Loucy (cell line): ENCODE measurements at regions not wholly inside any gene's neighbourhood (a gene's known extent, or its start where the extent isn't known, plus 50 kb on each side); places are given as distances from the start of the nearest gene placed in this dataset.

Experiments
- EZH2phosphoT487 ChIP-seq: fragments of 200-600 bp; IDR thresholded peaks from 2 replicates; pipeline ENCODE4 v1.6.1; 2018; ENCODE audit warnings: antibody characterized with exemption, mild to moderate bottlenecking, moderate library complexity, borderline replicate concordance
- TF ChIP-seq, protein P1 (sequence below): fragments of 200-600 bp; sonication (generic); conservative IDR thresholded peaks from 2 replicates; pipeline ENCODE4 v1.5.1; 2014; ENCODE audit warnings: mild to moderate bottlenecking, antibody characterized with exemption, low read length

DNA sequence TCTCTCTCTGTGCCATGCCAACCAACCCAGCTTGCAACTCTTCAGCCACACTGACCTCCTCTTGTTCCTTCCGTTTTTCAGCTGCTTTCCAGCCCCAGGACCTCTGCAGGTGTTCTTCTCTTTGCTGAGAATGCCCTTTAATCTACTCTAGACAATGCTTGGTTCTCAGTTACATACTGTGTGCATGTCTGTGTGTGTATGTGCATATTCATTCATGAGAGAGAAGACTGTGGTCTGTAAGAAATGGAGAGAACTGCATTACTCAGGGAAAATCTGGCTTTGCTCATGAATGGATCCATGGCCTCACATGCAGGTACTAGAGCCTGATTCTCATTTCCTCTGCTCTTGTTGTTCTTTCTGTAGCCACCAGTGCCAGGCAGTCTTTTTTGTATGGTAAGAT lies 636.9 kb upstream of the TENM3 start:
- TF ChIP-seq, protein P1, sequence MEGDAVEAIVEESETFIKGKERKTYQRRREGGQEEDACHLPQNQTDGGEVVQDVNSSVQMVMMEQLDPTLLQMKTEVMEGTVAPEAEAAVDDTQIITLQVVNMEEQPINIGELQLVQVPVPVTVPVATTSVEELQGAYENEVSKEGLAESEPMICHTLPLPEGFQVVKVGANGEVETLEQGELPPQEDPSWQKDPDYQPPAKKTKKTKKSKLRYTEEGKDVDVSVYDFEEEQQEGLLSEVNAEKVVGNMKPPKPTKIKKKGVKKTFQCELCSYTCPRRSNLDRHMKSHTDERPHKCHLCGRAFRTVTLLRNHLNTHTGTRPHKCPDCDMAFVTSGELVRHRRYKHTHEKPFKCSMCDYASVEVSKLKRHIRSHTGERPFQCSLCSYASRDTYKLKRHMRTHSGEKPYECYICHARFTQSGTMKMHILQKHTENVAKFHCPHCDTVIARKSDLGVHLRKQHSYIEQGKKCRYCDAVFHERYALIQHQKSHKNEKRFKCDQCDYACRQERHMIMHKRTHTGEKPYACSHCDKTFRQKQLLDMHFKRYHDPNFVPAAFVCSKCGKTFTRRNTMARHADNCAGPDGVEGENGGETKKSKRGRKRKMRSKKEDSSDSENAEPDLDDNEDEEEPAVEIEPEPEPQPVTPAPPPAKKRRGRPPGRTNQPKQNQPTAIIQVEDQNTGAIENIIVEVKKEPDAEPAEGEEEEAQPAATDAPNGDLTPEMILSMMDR, result no peak
- no peak for TF ChIP-seq EZH2phosphoT487
